ENCODE measurements at regions not wholly inside any gene's neighbourhood (a gene's known extent, or its start where the extent isn't known, plus 50 kb on each side); places are given as distances from the start of the nearest gene placed in this dataset.

DNA sequence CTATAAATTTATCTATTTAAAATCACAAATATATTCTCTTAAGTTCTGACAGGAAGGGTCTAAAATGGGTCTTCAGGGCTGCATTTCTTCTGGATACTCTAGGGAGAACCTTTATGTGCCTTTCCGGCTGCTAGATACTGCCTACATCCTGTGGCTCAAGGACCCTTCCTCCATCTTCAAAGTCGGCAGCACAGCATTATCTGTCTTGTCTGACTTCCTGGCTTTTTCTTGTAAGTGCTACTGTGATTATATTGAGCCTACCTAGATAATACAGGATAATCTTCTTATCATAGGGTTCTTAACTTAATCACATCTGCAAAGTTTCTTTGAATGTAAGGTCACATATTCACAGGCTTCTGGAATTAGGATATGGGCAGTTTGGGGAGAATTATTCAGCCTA, 943.8 kb upstream of the TYRP1 start:
- H3K27me3 Mint-ChIP-seq, result no peaks in the 10 kb centered on the region
- H3K4me1 Mint-ChIP-seq, result no peaks in the 10 kb centered on the region
- ATAC-seq, result no peak
- H3K4me3 Mint-ChIP-seq, result no peak overlapping the region
- no peak overlapping the region for H3K27ac Mint-ChIP-seq
- peaks cover 8 to 10% of the 10 kb centered on the region in 2 donors for H3K9me3 Mint-ChIP-seq
- DNase-seq, result no peak

GRCh38 chr9:11755951-11756350, 937.2 kb upstream of the TYRP1 start:
- Mint-ChIP-seq H3K9me3 (peaks cover 0 to 7% of the 10 kb centered on the region in 2 donors), H3K27me3 (no peaks in the 10 kb centered on the region), H3K4me3 (no peak overlapping the region), H3K27ac (no peak overlapping the region), H3K4me1 (no peaks in the 10 kb centered on the region)
- DNase-seq, result no peak
- ATAC-seq, result no peak

GRCh38 chr9:11757408-11757807, 935.8 kb upstream of the TYRP1 start:
- Mint-ChIP-seq H3K9me3 (no peaks in the 10 kb centered on the region), H3K4me3 (no peak overlapping the region), H3K4me1 (no peaks in the 10 kb centered on the region)

DNA sequence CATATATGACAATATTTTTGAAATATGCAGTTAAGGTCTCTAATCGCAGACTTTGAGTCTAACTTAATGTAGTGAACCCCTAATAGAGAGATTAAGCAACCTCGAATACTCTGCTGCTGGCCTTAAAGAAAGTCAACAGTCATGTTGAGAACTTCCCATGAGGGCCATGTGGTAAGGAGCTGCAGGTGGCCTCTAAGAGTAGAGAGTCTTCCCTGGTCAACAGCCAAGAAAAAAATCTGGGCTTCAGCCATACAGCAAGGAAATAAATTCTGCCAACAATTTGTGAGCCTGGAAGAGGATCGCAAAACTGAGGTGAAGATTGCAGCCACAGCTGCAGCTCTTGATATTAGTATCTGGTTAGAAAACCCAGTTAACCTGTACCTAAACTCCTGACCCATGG, 935.2 kb upstream of the TYRP1 start:
- H3K27ac Mint-ChIP-seq, result no peak overlapping the region
- DNase-seq (no peak), ATAC-seq (no peak)
- no peak overlapping the region for H3K4me3 Mint-ChIP-seq
- no peaks in the 10 kb centered on the region for H3K9me3 Mint-ChIP-seq
- no peaks in the 10 kb centered on the region for H3K4me1 Mint-ChIP-seq
- H3K27me3 Mint-ChIP-seq, result no peaks in the 10 kb centered on the region

More at GRCh38 chr9:11757408-11757807, 935.8 kb upstream of the TYRP1 start:
- DNase-seq (no peak), ATAC-seq (no peak)
- Mint-ChIP-seq H3K27me3 (no peaks in the 10 kb centered on the region), H3K27ac (no peak overlapping the region)

- Mint-ChIP-seq H3K27me3 (no peaks in the 10 kb centered on the region), H3K4me1 (no peaks in the 10 kb centered on the region), H3K27ac (no peak overlapping the region), H3K4me3 (no peak overlapping the region), H3K9me3 (peaks cover 6 to 10% of the 10 kb centered on the region in 2 donors)
- DNase-seq, result no peak
- no peak for ATAC-seq
Observed at GRCh38 chr9:11779971-11780370, 913.2 kb upstream of the TYRP1 start.

DNA sequence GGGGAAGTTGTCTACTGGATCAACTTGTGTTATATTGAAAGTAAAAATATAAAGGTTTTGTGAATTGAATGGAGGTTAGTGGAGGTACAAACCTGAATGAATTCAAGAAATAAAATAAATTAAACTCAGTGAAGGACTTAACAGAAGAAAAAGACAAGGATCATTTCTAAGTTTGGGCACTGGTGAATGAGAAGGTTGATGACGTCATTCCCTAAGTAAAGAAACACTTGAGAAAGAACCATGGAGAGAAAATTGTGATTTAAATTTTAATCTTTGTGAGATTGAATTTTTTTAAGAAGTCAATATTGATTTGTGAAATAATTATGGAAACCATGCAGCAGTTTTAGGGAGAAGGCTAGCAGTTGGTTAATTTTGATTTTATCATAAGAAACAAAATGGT, 900.3 kb upstream of the TYRP1 start:
- no peaks in the 10 kb centered on the region for H3K4me1 Mint-ChIP-seq
- H3K27ac Mint-ChIP-seq, result no peak overlapping the region
- H3K9me3 Mint-ChIP-seq, result peaks cover 4 to 28% of the 10 kb centered on the region in 2 donors
- no peak for DNase-seq
- no peak overlapping the region for H3K4me3 Mint-ChIP-seq
- ATAC-seq, result no peak
- H3K27me3 Mint-ChIP-seq, result no peaks in the 10 kb centered on the region

GRCh38 chr9:11794984-11795383, 898.2 kb upstream of the TYRP1 start:
- H3K4me1 Mint-ChIP-seq, result no peaks in the 10 kb centered on the region
- H3K4me3 Mint-ChIP-seq, result no peak overlapping the region
- no peak for DNase-seq
- ATAC-seq, result no peak
- no peaks in the 10 kb centered on the region for H3K27me3 Mint-ChIP-seq
- H3K9me3 Mint-ChIP-seq, result peaks cover 4 to 23% of the 10 kb centered on the region in 2 donors
- no peak overlapping the region for H3K27ac Mint-ChIP-seq

DNA sequence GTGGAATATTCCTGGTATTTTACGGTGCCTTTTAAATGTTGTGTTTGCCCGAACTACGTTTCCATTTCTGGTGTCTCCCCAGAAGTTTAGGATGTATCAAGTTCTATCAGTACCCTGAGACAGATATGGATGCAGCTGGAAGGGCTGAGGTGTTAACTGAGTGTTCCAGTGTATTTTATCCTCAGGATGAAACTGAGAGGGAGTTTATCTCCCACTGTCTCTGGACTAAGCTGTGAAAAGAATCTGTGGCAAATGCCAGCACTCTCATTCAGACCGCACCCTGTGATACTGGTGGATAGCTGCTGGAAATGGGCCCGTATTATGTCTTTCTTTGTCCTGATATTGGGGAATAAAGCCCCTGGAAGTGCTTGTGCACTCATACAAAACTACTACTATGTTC, 887.2 kb upstream of the TYRP1 start:
- H3K4me3 Mint-ChIP-seq, result no peak overlapping the region
- no peaks in the 10 kb centered on the region for H3K4me1 Mint-ChIP-seq
- peaks cover 8 to 13% of the 10 kb centered on the region in 2 donors for H3K9me3 Mint-ChIP-seq
- H3K27me3 Mint-ChIP-seq, result no peaks in the 10 kb centered on the region
- DNase-seq (no peak), ATAC-seq (no peak)
- no peak overlapping the region for H3K27ac Mint-ChIP-seq

DNA sequence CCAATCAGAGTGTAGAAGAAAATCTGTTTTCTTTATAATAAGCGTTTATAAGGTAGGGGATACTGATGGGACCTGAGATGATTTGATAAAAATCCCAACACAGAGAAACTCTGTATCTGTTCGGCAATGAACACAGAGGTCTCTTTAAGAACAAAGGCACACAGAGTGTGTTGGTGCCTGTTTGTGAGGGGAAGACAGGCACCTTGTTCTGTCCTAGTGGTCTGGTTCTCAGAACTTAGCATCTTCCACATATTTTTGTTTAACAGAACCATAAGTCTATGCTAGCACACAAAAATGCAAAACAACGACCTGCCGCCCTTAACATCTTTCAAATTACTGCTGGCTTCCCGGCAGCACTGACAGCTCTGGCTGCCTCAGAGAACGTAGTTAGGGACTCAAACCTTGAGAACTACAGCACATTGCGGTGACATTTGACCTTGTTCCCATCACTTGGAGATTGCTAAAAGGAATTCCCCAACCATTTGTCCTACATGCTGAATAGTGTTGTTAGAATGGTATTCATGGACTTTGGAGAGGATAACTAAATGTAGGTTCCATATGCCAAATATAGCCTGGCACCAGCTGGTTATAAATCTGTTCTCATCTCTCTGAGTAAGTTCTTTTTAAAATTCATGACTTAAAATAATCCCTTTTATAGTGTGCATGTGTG, 871.7 kb upstream of the TYRP1 start:
- Mint-ChIP-seq H3K27ac (no peak overlapping the region), H3K4me1 (no peaks in the 10 kb centered on the region), H3K27me3 (no peaks in the 10 kb centered on the region), H3K4me3 (no peak overlapping the region), H3K9me3 (no peaks in the 10 kb centered on the region)
- no peak for DNase-seq
- no peak for ATAC-seq

DNA sequence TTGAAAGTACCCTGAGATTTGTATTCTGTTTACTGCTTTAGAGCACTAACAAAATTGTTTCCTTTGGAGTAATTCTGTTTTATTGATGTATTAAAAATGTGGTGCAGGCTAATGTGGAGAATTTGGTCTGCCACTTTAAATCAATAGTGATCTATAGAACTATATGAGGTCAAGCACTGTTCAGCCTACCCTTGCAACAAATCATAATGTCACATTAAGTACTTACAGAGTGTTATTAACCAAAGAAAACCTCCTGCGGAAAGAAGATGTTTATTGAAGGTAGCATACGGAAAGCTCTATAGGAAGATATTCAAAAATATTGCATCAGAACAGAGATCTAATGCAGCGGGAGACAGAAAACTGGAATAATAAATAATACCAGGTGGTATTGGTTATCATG, 865.0 kb upstream of the TYRP1 start:
- H3K27ac Mint-ChIP-seq, result no peak overlapping the region
- no peaks in the 10 kb centered on the region for H3K27me3 Mint-ChIP-seq
- no peak overlapping the region for H3K4me3 Mint-ChIP-seq
- DNase-seq, result no peak
- ATAC-seq, result no peak
- H3K9me3 Mint-ChIP-seq, result peaks cover 4 to 8% of the 10 kb centered on the region in 2 donors
- H3K4me1 Mint-ChIP-seq, result no peaks in the 10 kb centered on the region

DNA sequence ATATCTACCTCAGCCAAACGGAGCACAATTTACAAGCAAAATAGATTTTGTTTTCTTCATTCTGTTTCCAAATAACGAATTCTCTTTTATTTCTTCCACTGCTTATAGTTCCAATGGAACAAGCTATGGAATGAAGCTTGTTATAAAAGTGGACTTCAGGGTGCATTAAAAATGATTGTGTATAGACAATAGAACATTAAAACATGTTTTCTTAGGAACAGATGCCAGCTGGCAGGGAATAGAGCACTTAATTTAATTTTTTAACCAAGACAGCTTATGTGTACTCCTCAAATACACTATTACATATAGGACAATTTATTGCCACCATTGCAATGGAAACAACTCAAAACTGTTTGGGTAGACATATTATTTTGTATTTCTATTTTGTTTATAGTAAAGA, 860.1 kb upstream of the TYRP1 start:
- Mint-ChIP-seq H3K9me3 (peaks cover 10 to 20% of the 10 kb centered on the region in 2 donors), H3K27ac (no peak overlapping the region), H3K27me3 (no peaks in the 10 kb centered on the region), H3K4me1 (no peaks in the 10 kb centered on the region), H3K4me3 (no peak overlapping the region)
- DNase-seq, result no peak
- ATAC-seq, result no peak

GRCh38 chr9:11868795-11869194, 824.4 kb upstream of the TYRP1 start:
- no peaks in the 10 kb centered on the region for H3K27me3 Mint-ChIP-seq
- DNase-seq (no peak), ATAC-seq (no peak)
- H3K4me3 Mint-ChIP-seq, result no peak overlapping the region
- no peaks in the 10 kb centered on the region for H3K4me1 Mint-ChIP-seq
- H3K27ac Mint-ChIP-seq, result no peak overlapping the region
- H3K9me3 Mint-ChIP-seq, result peaks cover 6 to 12% of the 10 kb centered on the region in 2 donors

GRCh38 chr9:11871852-11872251, 821.3 kb upstream of the TYRP1 start:
- no peak overlapping the region for H3K27ac Mint-ChIP-seq
- ATAC-seq (no peak), DNase-seq (no peak)
- no peak overlapping the region for H3K4me3 Mint-ChIP-seq
- H3K9me3 Mint-ChIP-seq, result peaks cover 6 to 12% of the 10 kb centered on the region in 2 donors
- no peaks in the 10 kb centered on the region for H3K27me3 Mint-ChIP-seq
- H3K4me1 Mint-ChIP-seq, result no peaks in the 10 kb centered on the region

GRCh38 chr9:11872471-11872870, 820.7 kb upstream of the TYRP1 start:
- no peak for ATAC-seq
- H3K27ac Mint-ChIP-seq, result no peak overlapping the region
- peaks cover 6 to 12% of the 10 kb centered on the region in 2 donors for H3K9me3 Mint-ChIP-seq
- no peaks in the 10 kb centered on the region for H3K4me1 Mint-ChIP-seq
- no peaks in the 10 kb centered on the region for H3K27me3 Mint-ChIP-seq
- H3K4me3 Mint-ChIP-seq, result no peak overlapping the region
- DNase-seq, result no peak

DNA sequence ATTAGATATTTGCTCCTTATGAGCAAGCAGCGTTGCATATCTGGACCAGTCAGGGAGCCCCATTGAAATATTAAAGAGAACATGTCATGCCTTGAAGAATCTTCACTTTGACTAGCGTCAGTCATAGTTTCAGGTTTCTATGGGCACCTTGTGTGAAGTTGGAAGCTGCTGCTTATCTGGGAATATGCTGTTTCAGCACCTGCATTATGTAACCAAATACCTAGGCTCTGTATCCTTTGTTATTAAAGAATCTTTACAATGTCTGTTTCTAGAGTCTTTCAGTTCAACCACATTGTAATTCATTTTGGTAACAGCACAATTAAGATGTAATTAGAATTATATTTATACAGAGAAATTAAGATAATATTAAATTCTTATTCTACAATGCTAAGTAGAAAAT, 818.8 kb upstream of the TYRP1 start:
- ATAC-seq, result no peak
- no peaks in the 10 kb centered on the region for H3K27me3 Mint-ChIP-seq
- no peaks in the 10 kb centered on the region for H3K4me1 Mint-ChIP-seq
- no peak for DNase-seq
- peaks cover under 1 to 6% of the 10 kb centered on the region in 2 donors for H3K9me3 Mint-ChIP-seq
- no peak overlapping the region for H3K27ac Mint-ChIP-seq
- no peak overlapping the region for H3K4me3 Mint-ChIP-seq

GRCh38 chr9:11892401-11892800, 800.8 kb upstream of the TYRP1 start:
- Mint-ChIP-seq H3K27ac (no peak overlapping the region), H3K4me1 (no peaks in the 10 kb centered on the region), H3K4me3 (no peak overlapping the region), H3K9me3 (peaks cover 36 to 49% of the 10 kb centered on the region in 2 donors), H3K27me3 (no peaks in the 10 kb centered on the region)
- ATAC-seq (no peak), DNase-seq (no peak)

DNA sequence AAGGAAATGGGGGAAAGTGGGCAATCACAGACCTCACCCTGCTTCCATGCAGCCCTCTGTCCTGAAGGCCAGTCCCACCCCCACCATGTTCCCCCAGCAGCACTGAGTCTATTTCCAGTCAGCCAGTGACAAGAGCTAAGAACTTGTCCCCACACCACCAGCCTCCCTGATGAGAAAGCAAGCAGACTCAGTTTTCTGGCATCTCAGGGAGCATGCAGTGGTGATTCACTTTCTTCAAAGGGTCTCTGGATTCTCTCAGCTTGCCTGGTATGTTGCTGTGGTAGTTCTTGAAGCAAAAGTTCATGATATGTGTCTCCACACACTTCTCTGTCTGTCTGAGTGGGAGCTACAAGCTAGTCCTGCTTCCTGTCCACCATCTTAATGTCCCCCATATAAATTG, 799.9 kb upstream of the TYRP1 start:
- no peak overlapping the region for H3K27ac Mint-ChIP-seq
- ATAC-seq, result no peak
- no peaks in the 10 kb centered on the region for H3K4me1 Mint-ChIP-seq
- H3K4me3 Mint-ChIP-seq, result no peak overlapping the region
- DNase-seq, result no peak
- peaks cover 36 to 49% of the 10 kb centered on the region in 2 donors for H3K9me3 Mint-ChIP-seq
- no peaks in the 10 kb centered on the region for H3K27me3 Mint-ChIP-seq

Measured in stimulated activated naive CD8-positive, alpha-beta T cell treated with anti-CD3 and anti-CD28 coated beads, Interleukin-15, amount 100 ng/mL, for 72 hours (primary cell).